CD14-positive monocyte (primary cell): ENCODE measurements at regions not wholly inside any gene's neighbourhood (a gene's known extent, or its start where the extent isn't known, plus 50 kb on each side); places are given as distances from the start of the nearest gene placed in this dataset.

ENCODE experiments used
- DNase-seq, 3 donors: peaks; one replicate each; pipeline ENCODE4 v3.0.0-alpha.2; 2011 to 2022
- H2AFZ ChIP-seq: 2 replicates; pipeline ENCODE4 v1.6.0; 2012; ENCODE audit warnings: mild to moderate bottlenecking, low read depth, low read length, inconsistent platforms; ENCODE audit not compliant: insufficient read depth, poor library complexity, severe bottlenecking
- H3K27ac ChIP-seq, 2 donors: 1 replicate in 1 of 2; 2 replicates in 1 of 2; pipeline ENCODE4 v1.5.1; 2012 to 2013; ENCODE audit warnings: low read length in 2 of 2, control low read depth in 1 of 2, inconsistent platforms in 1 of 2, low read depth in 1 of 2, mild to moderate bottlenecking in 1 of 2
- H3K27me3 ChIP-seq, 2 donors: one replicate each; pipeline versions ENCODE4 v1.6.0 to v1.6.1; 2011 to 2013; ENCODE audit warnings: low read length in 2 of 2; ENCODE audit not compliant: control insufficient read depth in 2 of 2, insufficient read depth in 2 of 2
- H3K36me3 ChIP-seq, 2 donors: replicated peaks in 1 of 2; 1 replicate in 1 of 2; 2 replicates in 1 of 2; pipeline versions ENCODE4 v1.5.1 to v1.6.1; 2012 to 2013; ENCODE audit warnings: low read length in 2 of 2, control low read depth in 1 of 2, inconsistent platforms in 1 of 2, mild to moderate bottlenecking in 1 of 2; ENCODE audit not compliant: insufficient read depth in 2 of 2, control insufficient read depth in 1 of 2
- H3K4me1 ChIP-seq, 2 donors: 1 replicate in 1 of 2; 2 replicates in 1 of 2; pipeline versions ENCODE4 v1.5.1 to v1.6.1; 2012 to 2013; ENCODE audit warnings: low read length in 2 of 2, control low read depth in 1 of 2, inconsistent platforms in 1 of 2, mild to moderate bottlenecking in 1 of 2, moderate library complexity in 1 of 2; ENCODE audit not compliant: insufficient read depth in 2 of 2, control insufficient read depth in 1 of 2
- H3K4me2 ChIP-seq: replicated peaks from 2 replicates; pipeline ENCODE3; 2012; ENCODE audit warnings: low read length, moderate library complexity, mild to moderate bottlenecking; ENCODE audit not compliant: poor library complexity, severe bottlenecking; ENCODE audit errors: extremely low read depth
- H3K4me3 ChIP-seq, 3 experiments: fragments of 200-600 bp in 1 of 3; sonication (generic) in 1 of 3; replicated peaks in 1 of 3; 1 replicate in 2 of 3; 2 replicates in 1 of 3; pipeline ENCODE4 v1.5.1; 2011 to 2013; ENCODE audit warnings: low read length in 3 of 3, mild to moderate bottlenecking in 3 of 3, control low read depth in 2 of 3, low read depth in 2 of 3, inconsistent platforms in 1 of 3, moderate library complexity in 1 of 3
- H3K79me2 ChIP-seq: 2 replicates; pipeline ENCODE4 v1.6.0; 2012; ENCODE audit warnings: mild to moderate bottlenecking, control low read depth, inconsistent platforms, low read length, moderate library complexity; ENCODE audit not compliant: insufficient read depth
- H3K9ac ChIP-seq: 2 replicates; pipeline ENCODE4 v1.6.0; 2017; ENCODE audit warnings: low read length, mild to moderate bottlenecking; ENCODE audit not compliant: insufficient read depth, poor library complexity, severe bottlenecking
- H3K9me3 ChIP-seq, 2 donors: replicated peaks in 1 of 2; 1 replicate in 1 of 2; 2 replicates in 1 of 2; pipeline versions ENCODE4 v1.5.1 to v1.6.1; 2012 to 2013; ENCODE audit warnings: low read length in 2 of 2, control low read depth in 1 of 2; ENCODE audit not compliant: control insufficient read depth in 1 of 2, insufficient read depth in 1 of 2
- H4K20me1 ChIP-seq: 2 replicates; pipeline ENCODE4 v1.6.0; 2012; ENCODE audit warnings: mild to moderate bottlenecking, low read length, control low read depth, moderate library complexity; ENCODE audit not compliant: insufficient read depth
- H3K27ac Mint-ChIP-seq, 7 donors: one replicate each; pipeline ENCODE4 v1.8.0; 2020; ENCODE audit warnings: mild to moderate bottlenecking in 7 of 7, mixed read lengths in 7 of 7, moderate library complexity in 6 of 7, inconsistent platforms in 2 of 7
- H3K27me3 Mint-ChIP-seq, 3 donors: one replicate each; pipeline ENCODE4 v1.8.0; 2021 to 2022; ENCODE audit warnings: low read depth in 3 of 3, mild to moderate bottlenecking in 3 of 3, mixed read lengths in 3 of 3, moderate library complexity in 3 of 3, inconsistent platforms in 1 of 3
- H3K36me3 Mint-ChIP-seq, 2 donors: one replicate each; pipeline ENCODE4 v1.8.0; 2020; ENCODE audit warnings: mixed read lengths in 2 of 2, inconsistent platforms in 1 of 2, mild to moderate bottlenecking in 1 of 2
- H3K4me1 Mint-ChIP-seq: one replicate; pipeline ENCODE4 v1.8.0; 2020; ENCODE audit warnings: mild to moderate bottlenecking, mixed read lengths
- H3K4me3 Mint-ChIP-seq, 2 donors: one replicate each; pipeline ENCODE4 v1.8.0; 2020; ENCODE audit warnings: mild to moderate bottlenecking in 2 of 2, mixed read lengths in 2 of 2, moderate library complexity in 1 of 2
- H3K9me3 Mint-ChIP-seq, 7 donors: one replicate each; pipeline ENCODE4 v1.8.0; 2020 to 2022; ENCODE audit warnings: mixed read lengths in 7 of 7, mild to moderate bottlenecking in 6 of 7, moderate library complexity in 6 of 7, inconsistent platforms in 2 of 7
- CTCF ChIP-seq: fragments of 200-600 bp; IDR thresholded peaks from one replicate; pipeline ENCODE4 v1.8.0; 2022; ENCODE audit warnings: antibody characterized with exemption, mild to moderate bottlenecking
- WGBS: methylation state at CpG from one replicate; pipeline ENCODE4 v1.1.5; 2013; ENCODE audit warnings: missing lambda C conversion rate; ENCODE audit not compliant: insufficient coverage; 5-methylcytosine and 5-hydroxymethylcytosine counted together
- intact Hi-C, 2 donors: fragments of 100-400 bp; cut with micrococcal nuclease; formaldehyde crosslinking; loops; one replicate each; pipeline versions ENCODE4 v1.15.0 to v1.15.1; 2023

- Histone ChIP-seq H3K27ac (no peak overlapping the region), H3K36me3 (no peaks in the 10 kb centered on the region), H3K4me3 (no peak overlapping the region), H4K20me1 (no peaks in the 10 kb centered on the region), H3K9me3 (peaks cover 6 to 14% of the 10 kb centered on the region in 2 donors), H3K27me3 (no peaks in the 10 kb centered on the region), H3K9ac (no peak overlapping the region), H2AFZ (no peak overlapping the region), H3K4me1 (no peaks in the 10 kb centered on the region), H3K4me2 (no peak overlapping the region), H3K79me2 (no peaks in the 10 kb centered on the region)
- Mint-ChIP-seq H3K4me1 (peaks cover 3% of the 10 kb centered on the region), H3K27ac (no peak overlapping the region), H3K27me3 (peaks cover 0 to 2% (median 2%) of the 10 kb centered on the region in 3 donors), H3K36me3 (no peaks in the 10 kb centered on the region), H3K4me3 (no peak overlapping the region), H3K9me3 (peaks cover 6 to 17% (median 8%) of the 10 kb centered on the region in 7 donors)
- intact Hi-C loops = no loop called here
- no peak for TF ChIP-seq CTCF
- WGBS = no CpG with 5 or more reads among the region's 1 CpG
- DNase-seq = no peak
Measured at GRCh38 chr16:17598968-17599367, 128.2 kb upstream of the XYLT1 start.

GRCh38 chr16:17591655-17592405 is 121.1 kb upstream of the XYLT1 start:
- H2AFZ ChIP-seq = no peak overlapping the region
- H3K4me1 ChIP-seq = no peaks in the 10 kb centered on the region
- H3K27ac ChIP-seq = no peak overlapping the region
- no peak for TF ChIP-seq CTCF
- Mint-ChIP-seq H3K27ac (no peak overlapping the region), H3K27me3 (peaks cover 0 to 14% (median 4%) of the 10 kb centered on the region in 3 donors), H3K36me3 (no peaks in the 10 kb centered on the region), H3K4me1 (peaks cover 3% of the 10 kb centered on the region), H3K9me3 (peaks cover under 1 to 8% (median 4%) of the 10 kb centered on the region in 7 donors), H3K4me3 (no peak overlapping the region)
- no peak overlapping the region for H3K4me3 ChIP-seq
- H3K27me3 ChIP-seq = no peaks in the 10 kb centered on the region
- H3K79me2 ChIP-seq = no peaks in the 10 kb centered on the region
- no peak for DNase-seq
- H4K20me1 ChIP-seq = no peaks in the 10 kb centered on the region
- H3K4me2 ChIP-seq = no peak overlapping the region
- H3K9me3 ChIP-seq = peaks cover 0 to under 1% of the 10 kb centered on the region in 2 donors
- H3K36me3 ChIP-seq = no peaks in the 10 kb centered on the region
- no peak overlapping the region for H3K9ac ChIP-seq
- 96% methylated on average over 5 of the region's 12 CpGs for WGBS
- intact Hi-C loops = no loop called here
